ENCODE measurements at regions not wholly inside any gene's neighbourhood (a gene's known extent, or its start where the extent isn't known, plus 50 kb on each side); places are given as distances from the start of the nearest gene placed in this dataset.
"Not testable (repeated sequence)": the region's sequence is repeated elsewhere in the genome, so short reads cannot be mapped to it uniquely, and the experiment has no call there.

DNA sequence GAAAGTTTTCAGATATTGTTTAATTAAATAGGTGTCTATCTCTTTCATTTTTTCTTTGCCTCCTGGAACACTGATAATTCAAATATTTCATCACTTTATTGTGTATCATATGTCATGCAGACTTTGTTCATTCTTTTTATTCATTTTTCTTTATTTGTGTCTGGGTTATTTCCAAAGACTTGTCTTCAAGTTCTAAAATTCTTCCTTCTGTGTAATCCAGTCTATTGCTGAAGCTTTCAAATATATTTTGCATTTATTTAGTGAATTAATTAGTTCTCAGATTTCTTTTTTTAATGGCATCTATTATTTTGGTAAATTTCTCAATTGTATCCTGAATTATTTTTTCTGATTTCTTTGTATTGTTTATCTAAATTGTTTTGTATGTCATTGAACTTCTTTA, 70.1 kb downstream of the ZNF330 start:
- no peak for DNase-seq

GRCh38 chr4:141294306-141294705, 73.6 kb downstream of the ZNF330 start:
- DNase-seq = no peak

DNA sequence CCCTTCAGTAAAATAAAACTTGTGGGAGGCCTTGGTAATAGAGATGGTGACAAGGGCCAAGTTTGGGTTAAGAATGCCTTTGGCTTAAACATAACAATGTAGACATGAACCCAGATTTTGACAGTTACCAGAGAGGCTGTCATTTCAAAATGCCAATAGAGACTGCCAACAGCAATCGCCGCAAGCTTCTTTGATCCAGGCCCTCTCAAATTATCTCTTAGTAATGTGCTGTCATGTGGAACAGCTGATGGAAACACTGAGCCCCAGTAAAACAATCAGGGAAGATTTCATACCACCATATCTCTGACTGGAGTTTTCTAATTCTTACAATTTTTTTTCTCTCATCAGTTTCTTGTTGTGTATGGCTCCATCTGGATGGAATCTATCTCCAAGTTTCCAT, 80.5 kb downstream of the ZNF330 start:
- DNase-seq = no peak

- DNase-seq = no peak
Measured at GRCh38 chr4:141302924-141303323, 82.2 kb downstream of the ZNF330 start.

DNA sequence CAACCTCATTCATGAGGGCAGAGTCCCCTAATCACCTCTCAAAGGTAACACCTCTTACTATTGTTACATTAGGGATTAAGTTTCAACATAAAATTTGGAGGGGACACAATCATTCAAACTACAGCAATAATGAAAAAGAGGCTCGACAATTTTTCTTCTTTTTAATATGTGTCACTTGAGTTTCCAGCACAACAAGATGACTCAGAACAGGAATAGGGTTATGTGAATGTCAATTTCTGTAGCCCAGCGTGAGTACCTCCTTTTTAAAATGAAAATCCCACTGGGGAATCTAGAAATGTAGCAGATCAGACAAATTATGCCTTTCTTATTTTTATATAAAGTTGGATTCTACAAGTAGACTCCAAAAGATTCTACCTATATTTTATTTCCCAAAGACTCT, 83.7 kb downstream of the ZNF330 start:
- DNase-seq = no peak

GRCh38 chr4:141306331-141306730, 85.6 kb downstream of the ZNF330 start:
- no peak for DNase-seq

- peak; percentile 35 for DNase-seq
Measured at GRCh38 chr4:141307241-141307689, 86.6 kb downstream of the ZNF330 start.

- no peak for DNase-seq
Measured at GRCh38 chr4:141309874-141310273, 89.2 kb downstream of the ZNF330 start.

GRCh38 chr4:141311246-141312204, 90.8 kb downstream of the ZNF330 start:
- no peak for DNase-seq

DNA sequence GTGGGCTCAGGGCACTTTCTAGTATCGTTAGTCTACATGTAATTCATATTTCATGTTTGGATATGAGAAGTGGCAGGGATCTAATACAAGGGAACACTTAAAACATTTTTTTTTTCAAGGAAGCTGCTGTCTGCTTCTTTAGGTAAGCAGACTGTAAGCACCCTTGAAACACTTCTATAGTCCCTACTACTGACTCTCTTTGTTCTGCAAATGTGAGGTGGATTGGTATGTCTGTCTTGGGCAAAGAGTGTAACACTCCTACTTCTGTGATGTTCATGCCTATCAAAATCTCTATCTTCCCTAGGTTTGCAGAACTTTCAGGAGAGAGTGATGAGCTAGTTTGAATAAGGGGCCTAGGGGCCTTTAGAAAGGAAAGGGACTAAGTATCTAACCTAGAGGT, 93.9 kb downstream of the ZNF330 start:
- no peak for DNase-seq

DNA sequence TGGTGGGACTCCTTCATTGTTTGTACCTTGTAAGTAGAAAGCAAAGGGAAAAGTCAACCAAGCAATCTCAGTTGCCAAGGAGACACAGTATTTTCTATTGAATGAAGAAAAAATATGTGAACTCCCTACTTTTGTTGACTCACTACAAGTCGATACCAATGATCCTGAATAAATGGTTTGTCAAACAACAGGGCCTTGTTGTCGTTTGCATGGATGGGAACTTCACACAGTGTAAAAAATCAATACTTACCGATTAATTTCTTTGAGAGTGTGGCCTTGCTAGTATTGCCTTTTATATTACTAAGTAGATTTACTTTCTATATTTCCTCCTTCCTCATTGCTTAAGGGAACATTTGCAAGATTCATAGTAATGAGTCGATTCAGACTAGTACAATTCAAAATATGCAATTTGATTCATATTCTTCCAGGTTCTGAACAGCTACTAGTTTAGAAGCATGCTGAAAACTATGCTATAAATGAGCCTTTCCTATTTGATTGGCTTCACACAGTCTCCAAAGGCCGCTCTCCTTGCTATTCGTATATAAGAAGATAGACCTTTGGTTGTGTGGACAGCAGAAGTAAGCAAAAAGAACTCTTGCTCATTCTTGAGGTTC, 108.0 kb downstream of the ZNF330 start:
- no peak for DNase-seq

DNA sequence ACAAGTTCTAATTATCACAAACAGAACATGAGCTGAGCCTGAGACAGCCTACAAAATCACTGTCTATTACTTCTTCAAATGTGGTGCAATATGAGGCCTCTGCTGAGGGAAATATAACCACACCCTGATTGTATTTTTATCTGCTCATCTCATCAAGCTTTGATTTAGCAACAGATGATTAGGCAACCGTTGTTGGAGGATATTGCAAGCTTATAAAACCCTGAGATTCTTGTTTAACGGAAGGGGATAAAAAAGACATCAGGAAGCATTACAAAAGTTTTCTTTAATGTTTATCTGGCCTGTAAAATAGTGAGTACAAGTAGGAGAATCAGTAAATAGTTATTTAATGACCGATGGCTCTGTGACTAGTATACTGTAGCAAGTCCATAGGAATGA, 108.5 kb downstream of the ZNF330 start:
- no peak for DNase-seq

GRCh38 chr4:141330616-141331015, 109.9 kb downstream of the ZNF330 start:
- no peak for DNase-seq

- DNase-seq = no peak
Measured at GRCh38 chr4:141331534-141332358, 111.1 kb downstream of the ZNF330 start.

DNA sequence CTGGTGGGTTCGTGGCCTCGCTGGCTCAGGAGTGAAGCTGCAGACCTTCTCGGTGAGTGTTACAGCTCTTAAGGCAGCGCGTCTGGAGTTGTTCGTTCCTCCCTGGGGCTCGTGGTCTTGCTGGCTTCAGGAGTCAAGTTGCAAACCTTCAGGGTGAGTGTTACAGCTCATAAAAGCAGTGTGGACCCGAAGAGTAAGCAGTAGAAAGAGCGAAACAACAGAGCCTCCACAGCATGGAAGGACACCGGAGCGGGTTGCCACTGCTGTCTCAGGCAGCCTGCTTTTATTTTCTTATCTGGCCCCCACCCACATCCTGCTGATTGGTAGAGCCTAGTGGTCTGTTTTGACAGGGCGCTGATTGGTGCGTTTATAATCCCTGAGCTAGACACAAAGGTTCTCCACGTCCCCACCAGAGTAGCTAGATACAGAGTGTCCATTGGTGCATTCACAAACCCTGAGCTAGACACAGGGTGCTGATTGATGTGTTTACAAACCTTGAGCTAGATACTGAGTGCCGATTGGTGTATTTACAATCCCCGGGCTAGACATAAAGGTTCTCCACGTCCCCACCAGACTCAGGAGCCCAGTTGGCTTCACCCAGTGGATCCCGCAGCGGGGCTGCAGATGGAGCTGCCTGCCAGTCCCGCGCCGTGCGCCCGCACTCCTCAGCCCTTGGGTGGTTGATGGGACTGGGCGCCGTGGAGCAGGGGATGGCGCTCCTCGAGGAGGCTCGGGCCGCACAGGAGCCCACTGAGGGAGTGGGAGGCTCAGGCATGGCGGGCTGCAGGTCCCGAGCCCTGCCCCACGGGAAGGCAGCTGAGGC, 111.9 kb downstream of the ZNF330 start:
- not testable (repeated sequence) for DNase-seq

- DNase-seq = not testable (repeated sequence)
Measured at GRCh38 chr4:141333456-141334230, 112.9 kb downstream of the ZNF330 start.

DNA sequence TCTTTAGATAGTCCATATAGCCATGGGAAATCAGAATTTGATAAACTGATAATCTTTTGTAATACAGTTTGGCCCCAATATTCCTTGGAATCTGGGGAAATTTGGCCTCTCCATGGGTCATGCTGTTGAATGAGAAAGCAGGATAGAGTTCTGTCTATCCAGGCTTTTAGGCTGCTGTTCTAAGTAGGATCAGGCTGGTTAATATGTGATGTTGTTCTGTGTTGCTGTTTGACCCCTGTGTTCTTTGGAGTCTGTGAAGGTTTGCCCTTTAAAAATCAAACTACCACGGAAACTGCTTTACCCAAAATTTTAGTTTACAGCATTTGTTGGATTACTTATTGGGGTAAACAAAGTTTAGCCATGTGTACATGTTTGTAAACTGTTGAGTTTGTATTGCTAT, 114.5 kb downstream of the ZNF330 start:
- no peak for DNase-seq

GRCh38 chr4:141338238-141338637, 117.5 kb downstream of the ZNF330 start:
- DNase-seq = no peak

DNA sequence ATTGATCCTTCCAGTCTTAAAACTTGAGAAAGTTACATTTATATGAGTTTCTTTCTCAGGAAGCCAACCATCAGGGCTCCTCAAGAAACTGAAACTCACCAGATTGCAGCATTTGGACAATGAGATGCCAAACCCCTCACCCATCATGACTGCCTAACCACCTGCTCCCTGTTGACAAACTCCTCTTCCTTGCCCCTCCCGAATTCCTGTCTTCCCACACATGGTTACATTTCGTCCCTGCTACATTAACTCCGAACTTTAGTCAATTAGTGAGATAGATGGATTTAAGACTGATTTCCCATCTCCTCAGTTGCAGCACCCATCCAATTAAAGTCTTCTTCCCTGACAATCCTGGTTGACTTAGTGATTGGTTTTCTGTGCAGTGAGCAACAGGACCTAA, 118.7 kb downstream of the ZNF330 start:
- no peak for DNase-seq

GRCh38 chr4:141339966-141340365, 119.3 kb downstream of the ZNF330 start:
- DNase-seq = no peak

GRCh38 chr4:141340458-141340857, 119.8 kb downstream of the ZNF330 start:
- no peak for DNase-seq

DNA sequence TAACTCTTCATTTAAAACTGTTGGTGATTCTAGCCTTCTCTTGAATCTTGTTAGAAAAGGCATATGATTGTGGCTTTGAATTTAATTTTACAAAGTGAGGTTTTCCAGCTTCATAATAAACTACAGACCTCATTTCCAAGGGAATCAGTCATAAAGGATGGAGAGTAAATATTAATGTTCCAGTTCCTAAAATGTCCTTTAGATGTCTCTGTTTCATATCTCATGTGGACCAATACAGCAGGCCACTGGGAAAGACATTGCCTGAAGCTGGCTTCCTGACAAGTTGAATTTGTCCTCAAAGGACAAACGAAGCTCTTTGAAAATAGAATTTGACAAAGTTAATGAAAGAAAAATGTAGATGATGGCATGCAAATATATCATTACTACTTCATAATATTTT, 125.4 kb downstream of the ZNF330 start:
- no peak for DNase-seq

Measured in activated CD8-positive, alpha-beta memory T cell treated with anti-CD3 and anti-CD28 coated beads, Interleukin-2, amount 50 U/mL, for 4 hours (primary cell).